K562 (cell line): ENCODE measurements at regions not wholly inside any gene's neighbourhood (a gene's known extent, or its start where the extent isn't known, plus 50 kb on each side); places are given as distances from the start of the nearest gene placed in this dataset.
A peak's percentile ranks its signal among the peaks of the same experiment; 100 is the strongest.

ENCODE experiments used
- ARID3B ChIP-seq: fragments of 250-450 bp; sonication (Bioruptor Pico); IDR thresholded peaks from 2 replicates; pipeline ENCODE4 v1.4.0; 2020; ENCODE audit warnings: borderline replicate concordance
- HDGF ChIP-seq: fragments of 450-650 bp; IDR thresholded peaks from 2 replicates; pipeline ENCODE4 v1.6.1; 2016
- HMGXB4 ChIP-seq: sonication (generic); formaldehyde crosslinking; IDR thresholded peaks from 2 replicates; pipeline ENCODE4 v1.8.1; 2023; ENCODE audit warnings: mild to moderate bottlenecking, missing genetic modification reagents
- MECOM ChIP-seq: fragments of 250-450 bp; sonication (Bioruptor Pico); IDR thresholded peaks from 2 replicates; pipeline ENCODE4 v1.8.0; 2022; ENCODE audit warnings: inconsistent platforms
- MNT ChIP-seq, 2 experiments: fragments of 450-650 bp; conservative IDR thresholded peaks; 2 replicates each; pipeline ENCODE4 v1.6.1; 2017; ENCODE audit warnings: mild to moderate bottlenecking in 2 of 2, moderate library complexity in 2 of 2
- MTA1 ChIP-seq: fragments of 450-650 bp; IDR thresholded peaks from 2 replicates; pipeline ENCODE4 v1.6.1; 2017; ENCODE audit warnings: borderline replicate concordance
- PATZ1 ChIP-seq: fragments of 250-450 bp; sonication (Bioruptor Pico); IDR thresholded peaks from 2 replicates; pipeline ENCODE4 v1.5.0; 2020; ENCODE audit warnings: mild to moderate bottlenecking, borderline replicate concordance
- TOE1 ChIP-seq, 2 experiments: fragments of 450-650 bp in 1 of 2; sonication (generic) in 1 of 2; formaldehyde crosslinking in 1 of 2; IDR thresholded peaks; 2 replicates each; pipeline versions ENCODE4 v1.7.1 to v1.8.0; 2016 to 2022; ENCODE audit warnings: borderline replicate concordance in 2 of 2, mild to moderate bottlenecking in 2 of 2, antibody characterized with exemption in 1 of 2, inconsistent platforms in 1 of 2, low read depth in 1 of 2, missing genetic modification reagents in 1 of 2, moderate library complexity in 1 of 2
- U2AF1 ChIP-seq: fragments of 200-400 bp; formaldehyde crosslinking; optimal IDR thresholded peaks from 2 replicates; pipeline ENCODE3; 2017; ENCODE audit warnings: mild to moderate bottlenecking, low read depth, low read length, moderate library complexity
- VEZF1 ChIP-seq: fragments of 200-800 bp; sonication (Bioruptor generic); IDR thresholded peaks from 2 replicates; pipeline ENCODE4 v1.6.1; 2017; ENCODE audit warnings: missing genetic modification characterization, missing compliant biosample characterization
- ZNF146 ChIP-seq: IDR thresholded peaks from one replicate; pipeline ENCODE4 v1.6.1; 2018; ENCODE audit warnings: missing compliant biosample characterization; ENCODE audit not compliant: unreplicated experiment
- ZNF197 ChIP-seq: fragments of 200-800 bp; sonication (Bioruptor generic); IDR thresholded peaks from 2 replicates; pipeline ENCODE4 v1.6.1; 2016; ENCODE audit warnings: low read depth, missing genetic modification characterization, missing compliant biosample characterization
- ZNF644 ChIP-seq: fragments of 200-800 bp; sonication (Bioruptor generic); IDR thresholded peaks from 2 replicates; pipeline ENCODE4 v1.6.1; 2016; ENCODE audit warnings: low read depth, missing genetic modification characterization, missing compliant biosample characterization

GRCh38 chr9:129401623-129402370 lies 219.1 kb downstream of the C9orf50 start (continued):
- TF ChIP-seq PATZ1: no peak
- no peak for TF ChIP-seq ZNF644 (tag)
- no peak for TF ChIP-seq MECOM
- peak; percentile 93 for TF ChIP-seq VEZF1 (CRISPR knock-in tag)
- TF ChIP-seq ZNF146 (CRISPR knock-in tag): no peak
- peak; percentile 91 for TF ChIP-seq HDGF
- peak; percentile 77; the same call in 1 of the 2 replicates for TF ChIP-seq MTA1
- no peak for TF ChIP-seq U2AF1
- no peak for TF ChIP-seq MNT (conservative IDR thresholded peaks at IDR 0.05)
- no peak for TF ChIP-seq TOE1 (IDR thresholded peaks at IDR 0.05; ENCODE audit: borderline replicate concordance)
- TF ChIP-seq TOE1 (CRISPR knock-in tag; IDR thresholded peaks at IDR 0.05; ENCODE audit: borderline replicate concordance, low read depth): no peak
- TF ChIP-seq ZNF197 (CRISPR knock-in tag): no peak
- TF ChIP-seq HMGXB4 (CRISPR knock-in tag): no peak
- TF ChIP-seq ARID3B (CRISPR knock-in tag): no peak
